ENCODE measurements at regions not wholly inside any gene's neighbourhood (a gene's known extent, or its start where the extent isn't known, plus 50 kb on each side); places are given as distances from the start of the nearest gene placed in this dataset.

GRCh38 chr3:27540231-27540630 lies 56.0 kb upstream of the SLC4A7 start:
- Histone ChIP-seq H2BK5ac (ENCODE audit: low read depth, low read length) (no peak overlapping the region), H3K23me2 (ENCODE audit: low read depth, low read length) (no peaks in the 10 kb centered on the region; the same call in 1 of the 2 replicates), H3K36me3 (ENCODE audit: control insufficient read depth in 2 of 4, insufficient read depth in 4 of 4, low read length in 3 of 4) (no peaks in the 10 kb centered on the region), H2AK5ac (ENCODE audit: low read depth, low read length) (no peak overlapping the region), H2BK20ac (ENCODE audit: low read length) (no peak overlapping the region), H3K4me3 (ENCODE audit: extremely low read depth in 1 of 4, insufficient read depth in 2 of 4, low read depth in 3 of 4, low read length in 4 of 4) (no peak overlapping the region), H4K5ac (ENCODE audit: insufficient read length, low read depth, low read length) (no peak overlapping the region), H4K8ac (ENCODE audit: extremely low read depth, insufficient read depth, low read length) (no peak overlapping the region), H2BK12ac (ENCODE audit: low read depth, low read length) (no peak overlapping the region), H4K20me1 (replicated peaks in 1 of 2; ENCODE audit: control insufficient read depth in 1 of 2, insufficient read depth in 2 of 2, low read length in 2 of 2) (no peaks in the 10 kb centered on the region), H3K79me2 (ENCODE audit: control insufficient read depth in 1 of 2, insufficient read depth in 2 of 2, low read length in 2 of 2) (no peaks in the 10 kb centered on the region), H3K23ac (ENCODE audit: insufficient read length) (no peak overlapping the region), H4K91ac (replicated peaks; ENCODE audit: insufficient read length, low read length) (no peak overlapping the region), H3K9ac (replicated peaks in 1 of 4; ENCODE audit: extremely low read depth in 1 of 4, low read depth in 3 of 4, low read length in 3 of 4) (no peak overlapping the region), H2BK120ac (replicated peaks; ENCODE audit: low read depth, low read length) (no peak overlapping the region), H3K18ac (ENCODE audit: extremely low read depth, low read length) (no peak overlapping the region), H3K4me2 (ENCODE audit: insufficient read depth in 1 of 2, low read depth in 2 of 2, low read length in 2 of 2) (no peak overlapping the region), H3K4ac (replicated peaks; ENCODE audit: insufficient read length, low read depth, low read length) (no peak overlapping the region), H3K14ac (ENCODE audit: insufficient read length) (no peak overlapping the region), H3K4me1 (replicated peaks in 1 of 4; ENCODE audit: control insufficient read depth in 3 of 4, insufficient read depth in 4 of 4, low read length in 3 of 4) (peaks cover 0 to 14% (median 5%) of the 10 kb centered on the region in 4 experiments; a peak in 5 of 7 replicates), H3K79me1 (ENCODE audit: low read depth, low read length) (no peaks in the 10 kb centered on the region), H3K27ac (ENCODE audit: low read depth, low read length) (no peak overlapping the region), H3K27me3 (replicated peaks in 1 of 4; ENCODE audit: control insufficient read depth in 3 of 4, extremely low read depth in 1 of 4, insufficient read depth in 3 of 4, low read length in 3 of 4) (no peaks in the 10 kb centered on the region), H2BK15ac (ENCODE audit: low read length) (no peak overlapping the region), H3K56ac (replicated peaks; ENCODE audit: insufficient read length, low read depth, low read length) (no peak overlapping the region), H3K9me3 (ENCODE audit: insufficient read depth in 2 of 2, low read depth in 1 of 2, low read length in 1 of 2) (no peaks in the 10 kb centered on the region), H2AFZ (ENCODE audit: low read length) (no peak overlapping the region)
- no peak for DNase-seq (ENCODE audit: low read depth in 1 of 2, low spot score in 2 of 2)
- 93% methylated on average over 7 of the region's 7 CpGs; no CpG with 5 or more reads in 1 of the 2 experiments for WGBS, 2 experiments (ENCODE audit: extremely low coverage in 1 of 2, insufficient coverage in 1 of 2, insufficient read length in 1 of 2, insufficient replicate concordance in 2 of 2, low coverage in 1 of 2, low lambda C conversion rate in 2 of 2, missing lambda C conversion rate in 1 of 2)
- no peak for TF ChIP-seq CHD1 (IDR thresholded peaks at IDR 0.05; ENCODE audit: low read depth, low read length)
- TF ChIP-seq GABPA (IDR thresholded peaks at IDR 0.05; ENCODE audit: borderline replicate concordance, insufficient read depth, low read length), result no peak
- no peak for TF ChIP-seq SRF (IDR thresholded peaks at IDR 0.05; ENCODE audit: low read depth, low read length)
- TF ChIP-seq KDM5A (IDR thresholded peaks at IDR 0.05; ENCODE audit: low read length), result no peak
- TF ChIP-seq RAD21 (IDR thresholded peaks at IDR 0.05 in 1 of 2, conservative IDR thresholded peaks at IDR 0.05 in 1 of 2; ENCODE audit: low read depth in 2 of 2, low read length in 2 of 2), result no peak
- TF ChIP-seq ZNF274 (IDR thresholded peaks at IDR 0.05; ENCODE audit: borderline replicate concordance, extremely low read depth, low read length), result no peak
- TF ChIP-seq TEAD4 (IDR thresholded peaks at IDR 0.05; ENCODE audit: low read depth, low read length), result no peak
- no peak for TF ChIP-seq RFX5 (IDR thresholded peaks at IDR 0.05; ENCODE audit: borderline replicate concordance, low read depth, low read length)
- no peak for TF ChIP-seq CBX5 (IDR thresholded peaks at IDR 0.05; ENCODE audit: low read depth, low read length)
- TF ChIP-seq POLR2A (IDR thresholded peaks at IDR 0.05; ENCODE audit: control extremely low read depth in 1 of 2, low read depth in 2 of 2, low read length in 2 of 2), result no peak
- no peak for TF ChIP-seq SUZ12 (IDR thresholded peaks at IDR 0.05; ENCODE audit: low read length)
- no peak for TF ChIP-seq CREB1 (IDR thresholded peaks at IDR 0.05)
- TF ChIP-seq RXRA (IDR thresholded peaks at IDR 0.05; ENCODE audit: insufficient read depth, low read depth, low read length), result no peak
- FAIRE-seq, result no peak
- CTCF ChIA-PET (ENCODE audit: partially characterized antibody), result interaction anchor here (0.9 to 1.7 kb wide), 3 partner anchors 15 to 141 kb away, joined by 3 to 5 read pairs (median 5); no protein-coding TSS in a partner anchor
- POLR2A ChIA-PET (ENCODE audit: partially characterized antibody), result interaction anchor here (0.6 to 1.1 kb wide), 3 partner anchors 41 to 1337 kb away, joined by 3 to 4 read pairs (median 3); no protein-coding TSS in a partner anchor

Data from H1 (cell line).